HL-60/S4 treated with phorbol 12-myristate 13-acetate at 8.2 ng/mL for 4 days and 3 days (cell line): ENCODE measurements at regions not wholly inside any gene's neighbourhood (a gene's known extent, or its start where the extent isn't known, plus 50 kb on each side); places are given as distances from the start of the nearest gene placed in this dataset.
"Not testable (repeated sequence)": the region's sequence is repeated elsewhere in the genome, so short reads cannot be mapped to it uniquely, and the experiment has no call there.

Experiments used
- in situ Hi-C: fragments of 300-500 bp; cut with MboI; formaldehyde crosslinking; loops from 2 replicates; pipeline ENCODE4 v1.15.0; 2022; ENCODE audit warnings: low sequenced_read_pairs

GRCh38 chr11:112610996-112611750, 350.0 kb upstream of the NCAM1 start:
- in situ Hi-C loops: no loop called here

- in situ Hi-C loops: no loop called here
Observed at GRCh38 chr11:112611771-112612170, 349.4 kb upstream of the NCAM1 start.

- in situ Hi-C loops: no loop called here
Observed at GRCh38 chr11:112612250-112612849, 348.9 kb upstream of the NCAM1 start.

- in situ Hi-C loops: no loop called here
Observed at GRCh38 chr11:112613051-112613972, 347.9 kb upstream of the NCAM1 start.

GRCh38 chr11:112614605-112615004, 346.6 kb upstream of the NCAM1 start:
- in situ Hi-C loops: no loop called here

GRCh38 chr11:112615238-112615637, 346.0 kb upstream of the NCAM1 start:
- in situ Hi-C loops: no loop called here

- in situ Hi-C loops: no loop called here
Observed at GRCh38 chr11:112615891-112616290, 345.3 kb upstream of the NCAM1 start.

GRCh38 chr11:112616327-112617097, 344.7 kb upstream of the NCAM1 start:
- in situ Hi-C loops: no loop called here

GRCh38 chr11:112617098-112617425, 344.2 kb upstream of the NCAM1 start:
- in situ Hi-C loops: no loop called here

GRCh38 chr11:112617977-112618826, 343.0 kb upstream of the NCAM1 start:
- in situ Hi-C loops: no loop called here

- in situ Hi-C loops: no loop called here
Observed at GRCh38 chr11:112619106-112619505, 342.1 kb upstream of the NCAM1 start.

GRCh38 chr11:112620621-112621394, 340.4 kb upstream of the NCAM1 start:
- in situ Hi-C loops: no loop called here

- in situ Hi-C loops: no loop called here
Observed at GRCh38 chr11:112623057-112623456, 338.2 kb upstream of the NCAM1 start.

- in situ Hi-C loops: no loop called here
Observed at GRCh38 chr11:112624431-112624830, 336.8 kb upstream of the NCAM1 start.

- in situ Hi-C loops: not testable (repeated sequence)
Observed at GRCh38 chr11:112624971-112625370, 336.2 kb upstream of the NCAM1 start.

GRCh38 chr11:112625814-112626213, 335.4 kb upstream of the NCAM1 start:
- in situ Hi-C loops: no loop called here

GRCh38 chr11:112626731-112627130, 334.5 kb upstream of the NCAM1 start:
- in situ Hi-C loops: no loop called here

- in situ Hi-C loops: no loop called here
Observed at GRCh38 chr11:112627588-112628045, 333.6 kb upstream of the NCAM1 start.

- in situ Hi-C loops: no loop called here
Observed at GRCh38 chr11:112628676-112629075, 332.5 kb upstream of the NCAM1 start.
